Fibroblast of upper back skin (primary cell): ENCODE measurements at regions not wholly inside any gene's neighbourhood (a gene's known extent, or its start where the extent isn't known, plus 50 kb on each side); places are given as distances from the start of the nearest gene placed in this dataset.

Experiments used
- DNase-seq: peaks from one replicate; pipeline ENCODE4 v3.0.0-alpha.2; 2013

DNA sequence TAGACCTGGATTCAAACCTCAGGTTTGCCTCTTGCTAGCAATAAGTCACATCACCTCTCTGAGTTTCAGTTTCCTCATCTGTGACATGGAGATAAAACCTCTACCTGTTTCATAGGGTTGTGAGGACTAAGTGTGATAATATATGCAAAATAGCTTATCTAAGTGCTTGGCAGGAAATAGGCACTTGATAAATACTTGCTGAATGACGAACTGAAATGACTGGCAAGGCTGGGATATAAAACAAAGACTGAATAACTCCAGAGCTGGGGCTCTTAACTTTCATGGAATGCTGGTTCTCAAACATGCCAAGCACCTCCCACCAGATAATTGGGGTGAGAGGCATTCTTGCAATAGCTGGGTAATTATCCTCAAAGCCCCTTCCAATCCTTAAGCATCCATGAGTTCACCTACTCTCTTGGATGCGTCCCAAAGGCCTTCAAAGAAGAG is 87.6 kb downstream of the ADRB2 start:
- DNase-seq, result peak; percentile 96

DNA sequence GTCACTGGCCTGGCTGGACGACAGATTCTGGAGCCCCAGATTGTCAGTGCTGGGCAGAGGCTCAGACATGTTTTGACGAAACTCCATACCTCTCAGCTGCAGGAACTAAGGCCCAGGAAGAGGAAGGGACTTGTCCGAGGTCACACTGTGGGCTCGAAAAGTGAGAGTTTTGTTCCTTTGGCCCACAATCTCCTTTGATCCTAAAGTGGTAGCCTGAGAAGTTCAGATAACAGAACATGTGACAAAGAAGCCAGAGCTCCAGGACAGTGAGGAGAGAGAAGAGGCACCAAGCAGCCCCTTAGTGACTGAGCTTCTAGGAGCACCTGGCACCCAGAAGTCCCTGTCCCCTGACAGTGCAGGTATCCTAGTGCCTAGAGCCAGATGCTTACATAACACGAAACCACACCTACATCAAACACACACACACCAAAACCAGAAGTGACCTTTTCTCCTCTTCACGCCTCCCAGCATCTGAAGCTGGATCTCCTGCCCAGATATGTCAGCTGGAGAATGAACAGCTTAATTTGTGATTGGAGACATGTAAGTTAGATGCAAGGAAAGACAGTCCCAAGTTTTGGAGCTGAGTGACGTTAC is 88.9 kb downstream of the ADRB2 start:
- DNase-seq, result no peak

DNA sequence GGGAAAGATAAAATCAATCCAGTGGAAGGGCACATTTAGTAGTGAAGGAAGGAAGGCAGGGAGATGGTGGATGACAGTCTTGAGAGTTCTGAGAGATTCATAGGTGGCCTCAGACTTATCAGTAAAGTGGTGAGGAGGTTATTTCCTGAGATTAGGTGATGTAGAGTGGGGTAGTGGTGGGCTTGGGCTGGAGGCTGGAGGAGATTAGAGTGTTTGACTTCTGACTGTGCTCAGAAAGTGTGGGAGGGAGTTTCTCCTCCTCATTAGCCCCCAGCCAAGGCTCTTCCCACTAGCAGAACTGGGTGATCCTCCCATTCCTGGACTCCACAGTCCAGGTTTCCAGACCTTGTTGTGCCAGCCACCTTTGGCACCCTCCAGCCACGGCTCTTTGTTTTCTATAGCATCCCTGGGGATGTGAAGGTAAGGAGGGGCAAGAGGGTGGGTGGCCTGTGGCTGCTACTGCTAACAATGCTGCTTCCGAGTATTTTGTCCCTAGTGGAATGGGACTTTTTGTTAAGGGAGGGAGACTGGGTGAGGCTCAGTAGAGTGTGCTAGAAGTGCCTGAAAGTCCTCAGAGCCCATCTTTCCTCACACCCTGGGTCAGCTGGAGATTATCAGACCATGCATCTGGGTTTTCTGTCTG is 94.4 kb downstream of the ADRB2 start:
- no peak for DNase-seq

DNA sequence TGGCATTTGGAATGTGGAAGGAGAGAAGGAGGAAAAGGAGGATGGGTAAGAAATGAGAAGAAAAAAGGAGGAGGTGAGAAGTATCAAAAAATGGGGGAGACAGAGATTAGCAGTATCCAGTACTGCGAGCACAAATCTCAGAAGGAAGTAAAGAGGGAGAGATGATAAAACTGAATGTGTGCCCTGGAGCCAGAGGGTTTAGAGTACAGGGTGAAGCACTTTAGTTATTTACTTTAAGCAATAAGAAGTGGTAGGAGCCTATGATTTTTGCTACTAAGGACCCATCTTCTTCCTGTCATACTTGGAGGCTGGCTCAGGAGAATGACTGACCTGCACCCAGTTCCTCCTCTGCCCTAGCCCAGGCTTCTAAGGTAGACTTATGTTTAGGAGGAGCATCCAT is 94.9 kb downstream of the ADRB2 start:
- no peak for DNase-seq

DNA sequence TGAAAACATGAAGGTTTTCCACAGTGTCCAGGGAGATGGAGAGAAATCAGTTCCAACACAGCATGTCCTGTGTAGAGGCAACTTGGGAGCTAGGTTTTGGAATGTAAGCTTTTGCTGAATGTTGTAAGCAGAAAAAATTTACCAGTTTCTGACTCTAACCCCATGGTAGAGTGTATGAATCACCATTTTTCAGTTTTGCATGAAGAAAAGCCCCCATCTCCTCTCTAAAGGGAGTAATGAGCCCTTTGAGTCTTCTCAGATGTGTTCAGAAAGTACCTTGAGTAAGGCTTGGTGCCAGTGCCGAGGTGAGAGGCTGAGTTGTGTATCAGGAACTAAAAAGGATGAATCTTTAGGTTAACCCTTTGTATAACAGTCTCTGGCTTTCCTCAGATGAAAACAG is 96.2 kb downstream of the ADRB2 start:
- DNase-seq, result peak; percentile 7

DNA sequence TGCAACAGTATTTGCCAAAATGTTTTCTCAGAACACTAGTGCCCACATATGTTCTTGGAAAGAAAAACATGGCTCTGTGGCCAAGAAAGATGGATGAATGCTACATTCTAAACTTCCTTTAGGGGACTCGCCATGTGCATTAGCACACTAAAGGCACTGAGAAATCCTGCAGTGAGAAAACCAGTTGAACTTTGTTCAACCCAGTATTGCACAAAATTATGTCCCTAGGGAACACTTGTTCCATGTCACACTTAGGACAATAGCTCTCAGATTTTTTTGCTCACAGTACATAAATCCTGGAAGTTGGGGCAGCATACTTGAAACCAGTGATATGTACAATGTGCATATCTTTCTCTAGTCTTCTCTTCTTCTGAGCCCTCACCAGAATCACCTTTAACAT is 96.6 kb downstream of the ADRB2 start:
- DNase-seq, result no peak

DNA sequence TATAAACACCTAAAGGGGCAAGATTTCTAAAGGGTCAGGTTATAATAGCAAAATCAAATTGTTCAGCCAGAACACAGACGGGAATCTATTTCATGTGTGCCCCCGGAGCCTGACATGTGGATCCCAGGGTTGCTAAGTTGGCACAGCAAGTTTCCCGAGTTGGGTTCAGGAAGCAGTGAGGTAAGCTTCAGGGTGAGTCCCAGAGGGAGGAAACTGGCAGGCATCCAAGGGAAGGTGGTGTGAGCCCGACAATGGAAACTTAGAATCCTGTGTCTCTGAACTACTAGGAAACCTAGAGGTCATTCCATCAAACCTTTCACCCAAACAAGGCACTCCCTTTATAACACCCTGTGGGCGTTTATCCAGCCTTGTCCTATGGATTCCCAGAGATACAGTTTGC is 98.4 kb downstream of the ADRB2 start:
- DNase-seq, result no peak

DNA sequence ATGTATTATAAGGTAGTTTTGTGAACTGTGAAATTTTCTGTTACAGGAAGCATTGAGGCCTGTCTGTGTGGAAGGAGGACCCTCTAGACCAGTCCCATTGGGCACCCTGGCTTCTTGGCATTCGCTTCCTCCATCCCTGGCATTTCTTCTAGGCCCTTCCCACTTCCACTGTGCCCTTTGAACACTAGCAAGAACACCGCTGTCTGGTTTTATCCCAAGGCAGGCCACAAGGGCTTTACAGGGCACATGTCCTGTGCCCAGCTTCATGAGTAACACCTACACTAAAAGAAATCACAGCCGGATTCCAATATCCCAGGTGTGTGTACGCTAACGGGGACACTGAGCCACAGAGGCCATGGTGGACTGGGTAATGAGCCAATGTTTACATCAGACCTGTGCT is 99.8 kb downstream of the ADRB2 start:
- no peak for DNase-seq

DNA sequence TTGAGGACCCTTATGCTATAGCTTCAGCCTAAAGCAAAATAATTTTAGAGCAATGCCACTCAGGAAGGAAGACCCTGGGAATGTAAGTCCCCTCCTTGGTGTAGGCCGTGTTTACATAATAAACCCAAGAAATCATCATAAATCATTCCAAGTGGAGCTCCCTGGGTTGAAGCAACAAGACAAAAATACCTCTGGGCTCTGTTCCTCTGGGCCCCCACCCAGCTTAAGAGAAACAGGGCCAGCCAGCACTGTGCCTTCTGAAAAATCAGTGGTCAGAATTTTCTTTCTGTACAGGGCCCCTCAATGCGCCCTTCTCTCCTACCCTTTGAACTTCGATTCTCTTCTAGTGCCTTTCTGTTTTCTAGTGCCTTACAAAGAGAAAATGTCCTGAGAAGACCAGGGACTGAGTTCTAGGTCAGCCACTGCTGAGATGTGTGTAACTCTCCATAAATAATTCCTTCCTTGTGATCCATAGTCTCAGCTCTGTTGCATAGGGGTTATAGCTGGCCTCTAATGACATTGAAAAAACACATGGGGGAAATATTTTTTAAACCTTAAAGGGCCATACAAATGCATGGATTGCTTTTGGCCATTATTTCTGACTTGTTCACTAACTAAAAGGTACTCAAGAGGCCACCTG is 101.0 kb downstream of the ADRB2 start:
- DNase-seq, result no peak

DNA sequence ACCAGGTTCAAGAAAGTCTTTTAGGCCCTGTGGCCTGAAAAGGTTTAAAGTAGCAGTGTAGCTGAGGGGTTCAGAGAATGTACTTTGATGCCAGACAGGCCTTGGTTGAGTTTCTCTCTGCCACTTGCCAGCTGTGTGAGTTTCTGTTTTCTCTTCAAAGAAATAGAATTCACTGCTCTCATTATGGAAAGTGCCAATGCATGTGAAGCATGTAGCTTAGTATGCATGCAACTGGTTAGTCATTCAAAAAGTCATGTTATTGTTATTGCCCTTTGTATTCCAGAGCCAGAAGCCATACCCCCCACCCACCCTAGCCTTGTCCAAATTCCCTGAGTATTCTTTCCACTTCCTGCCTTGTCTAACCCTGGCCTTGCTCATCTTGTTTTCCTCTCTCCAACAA is 101.7 kb downstream of the ADRB2 start:
- DNase-seq, result no peak

DNA sequence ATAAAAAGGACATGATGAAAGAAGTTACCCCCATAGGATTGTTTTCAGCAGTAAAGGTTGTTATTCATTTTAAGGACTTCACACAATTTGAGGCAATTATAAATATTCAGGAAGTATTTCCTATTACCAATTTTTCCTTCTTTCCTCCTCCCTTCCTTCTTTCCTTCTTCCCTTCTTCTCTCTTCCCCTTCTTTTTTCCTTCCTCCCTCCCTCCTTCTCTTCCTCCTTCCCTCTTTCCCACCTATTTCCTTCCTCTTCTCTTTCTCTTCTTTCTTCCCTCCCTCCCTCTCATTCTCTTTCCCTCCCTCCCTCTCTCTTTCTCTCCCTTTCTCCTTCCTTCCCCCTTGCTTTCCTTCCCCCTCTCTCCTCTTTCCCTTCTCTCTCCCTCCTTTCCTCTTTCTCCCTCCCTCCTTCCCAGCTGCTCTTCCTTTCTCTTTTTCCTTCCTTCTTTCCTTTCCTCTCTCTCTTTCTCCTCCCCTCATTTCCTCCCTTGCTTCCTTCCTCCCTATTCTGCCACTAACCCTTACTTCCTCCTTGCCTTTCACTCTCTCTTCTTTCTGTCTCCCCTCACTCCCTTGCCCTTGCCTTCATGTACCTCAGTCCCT is 105.1 kb downstream of the ADRB2 start:
- no peak for DNase-seq

DNA sequence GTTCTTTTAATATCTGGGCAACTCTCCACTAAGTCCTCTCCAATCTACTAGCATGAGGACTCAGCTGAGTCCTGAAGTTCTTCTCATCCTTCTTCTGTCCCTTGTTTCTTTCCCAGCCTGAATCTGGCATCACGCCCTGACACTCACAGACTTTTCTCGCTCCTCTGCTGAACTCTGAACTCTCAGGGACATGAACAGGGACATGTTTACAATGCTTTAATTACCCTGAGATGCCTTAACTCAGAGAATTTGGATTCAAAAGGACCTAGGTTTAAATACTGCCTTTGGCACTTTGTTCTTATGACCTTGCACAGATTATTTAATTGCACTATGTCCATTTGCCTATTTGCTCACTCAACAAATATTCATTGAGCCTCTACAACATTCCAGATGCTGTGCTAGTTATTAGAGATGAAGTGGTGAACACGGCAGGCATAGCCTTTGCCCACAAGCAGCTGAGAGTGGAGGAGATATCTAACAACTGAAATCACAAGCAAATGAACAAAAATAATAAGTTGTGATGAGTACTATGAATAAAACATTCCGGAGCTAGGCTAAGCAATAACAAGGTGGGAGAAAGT is 106.0 kb downstream of the ADRB2 start:
- no peak for DNase-seq

DNA sequence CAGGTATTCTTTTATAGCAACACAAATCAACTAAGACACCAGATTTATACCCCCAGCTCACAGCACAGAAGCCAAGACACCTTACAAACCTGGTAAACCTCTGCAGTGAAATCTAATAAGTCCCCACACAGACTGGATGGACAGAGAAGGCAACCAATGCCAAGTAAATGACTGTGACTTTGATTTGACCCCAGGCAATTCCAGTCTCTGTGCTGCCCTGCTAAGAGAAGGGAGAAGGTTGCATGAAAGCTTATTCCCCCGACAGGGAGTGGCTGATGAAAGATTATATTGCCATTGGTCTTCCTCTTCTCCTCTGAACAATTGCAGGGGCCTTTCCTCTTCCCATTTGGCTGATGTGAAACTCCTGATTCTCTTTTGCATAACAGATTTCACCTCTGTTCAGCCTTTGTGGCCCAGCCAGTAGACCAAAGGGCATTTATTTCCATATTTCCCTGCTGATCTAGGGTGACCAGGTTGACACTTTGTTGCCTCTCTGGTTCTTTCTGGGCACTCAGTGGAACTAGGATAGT is 107.6 kb downstream of the ADRB2 start:
- DNase-seq, result no peak

DNA sequence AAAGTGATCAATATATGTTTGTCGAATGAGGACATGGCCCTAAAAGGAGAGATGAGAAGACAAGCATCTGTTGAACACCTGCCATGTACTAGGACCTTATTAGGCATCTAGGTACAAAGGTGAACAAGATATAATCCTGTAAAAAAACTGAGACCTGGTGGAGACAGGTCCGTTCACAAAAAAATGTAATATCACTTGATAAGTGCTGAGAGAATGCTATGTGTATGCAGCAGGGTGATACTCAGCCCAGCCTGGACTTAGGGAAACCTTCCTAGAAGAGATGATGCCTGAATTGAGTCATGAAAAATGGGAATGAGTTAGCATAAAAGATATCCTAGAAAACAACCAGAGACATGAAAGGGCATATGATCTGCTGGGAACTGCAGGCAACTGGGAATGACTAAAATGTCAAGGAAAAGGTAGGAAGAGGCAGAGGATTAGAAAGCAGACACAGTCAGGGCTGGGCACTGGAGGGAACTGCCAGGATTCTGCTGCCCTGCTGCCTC is 108.5 kb downstream of the ADRB2 start:
- DNase-seq, result no peak

DNA sequence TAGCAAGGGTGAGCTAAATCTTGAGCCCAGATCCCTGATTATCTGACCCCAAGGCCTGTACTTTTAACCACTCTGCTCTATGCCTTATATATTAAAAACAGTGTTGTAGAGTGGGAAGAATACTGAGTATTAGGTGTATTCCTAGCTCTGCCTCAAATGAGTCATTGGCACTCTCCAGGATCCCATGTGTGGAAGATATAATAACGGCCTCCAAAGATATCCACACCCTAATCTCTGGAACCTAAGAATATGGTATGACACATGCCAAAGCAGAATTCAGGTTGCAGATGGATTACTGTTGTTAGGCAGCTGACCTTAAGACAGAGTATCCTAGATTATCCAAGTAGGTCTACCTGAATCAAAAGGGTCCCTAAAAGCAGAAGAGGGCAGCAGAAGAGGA is 110.8 kb downstream of the ADRB2 start:
- DNase-seq, result no peak

DNA sequence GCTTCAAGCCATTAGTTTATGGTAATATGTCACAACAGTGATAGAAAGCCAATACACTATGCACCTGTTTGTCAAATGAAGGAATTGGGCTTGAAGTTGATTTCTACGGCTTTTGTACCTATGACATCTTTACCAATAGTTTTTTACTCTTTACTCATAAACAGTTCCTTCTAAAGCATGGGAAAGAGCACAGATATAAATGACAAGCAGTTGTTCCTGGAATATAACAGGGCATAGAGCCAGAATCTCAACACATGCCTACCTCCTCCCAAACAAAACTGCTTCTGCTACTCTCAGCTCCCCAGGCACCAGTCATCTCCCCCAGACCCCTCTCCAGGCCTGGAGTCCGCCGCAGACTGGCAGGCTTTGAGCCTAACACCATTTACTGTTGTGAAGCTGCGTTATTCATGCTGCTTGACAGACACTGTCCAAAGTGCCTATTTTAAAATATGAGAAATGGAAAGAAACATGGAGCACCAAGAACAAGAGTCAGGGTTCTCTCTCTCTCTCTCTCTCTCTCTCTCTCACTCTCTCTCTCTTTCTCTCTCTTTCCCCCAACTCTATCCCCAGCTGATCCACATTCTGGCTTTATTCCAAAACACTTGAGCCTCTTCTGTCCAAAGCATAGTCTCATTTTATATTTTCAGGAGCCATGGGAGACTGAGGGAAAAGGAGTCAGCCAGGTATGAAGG is 111.6 kb downstream of the ADRB2 start:
- no peak for DNase-seq

DNA sequence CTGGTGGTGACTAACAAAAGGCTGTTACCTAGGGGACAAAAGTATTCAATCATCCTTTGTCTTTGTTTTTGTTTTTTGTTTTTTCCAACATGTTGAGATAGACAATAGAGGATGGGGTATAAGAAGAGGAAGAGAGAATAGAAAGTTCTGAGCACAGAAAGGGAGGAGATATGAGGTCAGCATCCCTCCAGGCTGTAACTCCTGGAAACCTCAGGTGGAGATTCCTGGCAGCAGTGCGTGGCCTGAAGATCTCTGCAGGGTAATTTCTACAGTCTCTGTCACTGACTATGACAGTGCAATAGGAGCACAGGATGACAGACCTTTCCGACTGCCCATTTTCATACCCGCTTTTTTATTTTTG is 112.1 kb downstream of the ADRB2 start:
- DNase-seq, result no peak

DNA sequence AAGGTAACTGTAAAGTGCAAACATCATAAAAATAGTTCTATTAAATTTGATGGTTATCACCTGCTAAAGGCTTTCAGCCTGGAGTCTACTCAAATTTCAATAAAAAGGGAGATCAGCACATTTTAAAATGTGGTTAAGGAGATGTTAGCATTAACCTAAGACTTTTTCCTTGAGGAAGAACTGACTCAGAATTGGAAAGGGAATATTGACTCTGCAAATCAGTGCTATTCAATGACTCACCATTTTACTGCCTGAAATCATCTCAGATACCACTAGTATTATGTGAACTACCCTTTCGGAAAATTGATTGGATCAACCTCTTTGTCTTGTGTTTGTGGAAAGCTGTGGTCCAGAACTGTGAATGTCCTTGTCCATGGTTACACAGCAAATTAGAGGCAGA is 113.3 kb downstream of the ADRB2 start:
- peak; percentile 57 for DNase-seq

DNA sequence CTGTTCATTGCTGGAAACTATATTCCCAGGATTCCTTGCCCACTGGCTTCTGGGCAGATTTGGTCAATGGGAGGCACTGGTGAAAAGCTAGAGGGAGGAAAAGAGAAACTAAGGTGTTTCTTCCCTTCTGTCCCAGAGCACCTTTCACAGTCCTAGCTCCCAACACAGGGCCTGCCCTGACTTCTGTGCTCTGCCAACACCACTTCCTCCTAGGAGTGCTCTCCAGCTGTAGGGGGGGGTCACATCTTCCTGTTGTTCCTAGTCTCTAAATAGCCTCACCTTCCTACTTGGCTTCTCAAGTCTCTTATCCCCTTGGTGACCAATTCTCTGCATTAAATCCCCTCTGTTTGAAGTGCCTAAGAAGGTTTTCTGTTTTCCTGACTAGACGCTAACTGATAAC is 115.4 kb downstream of the ADRB2 start:
- DNase-seq, result no peak

DNA sequence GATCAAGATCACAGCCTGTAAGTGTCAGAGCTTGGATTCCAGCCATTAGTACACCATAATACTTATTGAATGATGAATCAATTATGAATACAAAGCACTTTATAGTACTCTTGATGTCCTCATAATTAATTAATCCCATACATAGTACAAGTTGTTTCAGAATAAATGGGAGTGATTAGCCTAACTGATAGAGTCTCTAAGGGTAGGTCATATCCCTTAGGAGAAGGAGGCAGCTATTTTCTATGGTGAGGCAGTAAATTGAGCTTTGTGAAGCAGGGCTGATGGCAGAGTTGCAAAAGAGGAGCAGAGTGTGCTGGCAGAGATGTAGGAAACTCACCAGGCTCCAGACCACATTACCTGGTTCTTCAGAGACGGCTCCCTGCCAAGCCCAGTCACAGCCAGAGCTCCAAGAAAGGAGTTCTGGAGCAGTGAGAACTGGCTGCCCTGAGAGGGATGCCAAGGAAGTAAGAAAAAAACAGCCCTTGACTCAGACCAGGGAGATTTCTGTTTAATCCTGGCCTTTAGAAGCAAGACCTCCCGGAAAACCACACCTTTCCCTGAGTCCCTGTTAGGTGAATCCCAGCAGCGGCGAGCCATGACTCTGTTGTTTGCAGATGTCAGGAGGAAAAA is 112.9 kb downstream of the SH3TC2 start:
- DNase-seq, result no peak

DNA sequence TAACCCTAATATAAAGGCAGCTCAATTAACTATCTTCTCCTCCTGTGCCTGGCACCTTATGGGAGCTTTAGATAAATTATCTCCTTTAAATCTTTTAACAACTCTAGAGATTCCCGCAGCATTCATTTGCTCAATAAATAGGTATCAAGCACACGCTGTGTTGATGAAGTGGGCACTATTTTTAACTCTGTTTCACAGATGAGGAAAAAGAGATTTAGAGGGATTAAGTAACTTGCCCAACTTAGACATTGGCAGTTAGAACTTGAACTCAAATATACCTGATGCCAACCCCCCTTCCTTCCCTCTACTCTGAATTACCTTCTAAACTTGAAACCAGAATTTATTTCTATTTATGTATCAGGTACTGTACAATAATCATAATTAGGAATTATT is 112.4 kb downstream of the SH3TC2 start:
- no peak for DNase-seq

DNA sequence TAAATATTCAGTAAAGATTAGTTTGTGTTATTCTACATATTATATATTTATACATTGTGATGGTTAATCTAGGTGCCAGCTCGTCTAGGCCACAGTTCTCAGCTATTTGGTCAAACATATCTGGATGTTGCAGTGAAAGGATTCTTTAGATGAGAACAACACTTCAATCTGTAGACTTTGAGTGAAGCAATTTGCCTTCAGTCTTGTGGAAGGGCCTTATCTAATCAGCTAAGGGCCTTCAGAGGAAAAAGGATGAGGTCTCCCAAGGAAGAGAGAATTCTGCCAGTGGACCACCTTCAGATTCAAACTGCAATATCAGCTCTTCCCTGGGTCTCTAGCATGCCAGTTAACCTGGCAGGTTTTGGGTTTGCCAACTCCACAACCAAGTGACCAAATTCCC is 112.0 kb downstream of the SH3TC2 start:
- no peak for DNase-seq
